Muscle layer of duodenum (tissue), 2 donors: ENCODE measurements at regions not wholly inside any gene's neighbourhood (a gene's known extent, or its start where the extent isn't known, plus 50 kb on each side); places are given as distances from the start of the nearest gene placed in this dataset.

Source experiments
- H3K27ac ChIP-seq: one replicate; pipeline ENCODE4 v1.7.0; 2013; ENCODE audit warnings: mild to moderate bottlenecking, low read length
- H3K27me3 ChIP-seq: one replicate; pipeline ENCODE4 v1.7.0; 2013; ENCODE audit warnings: low read depth, mild to moderate bottlenecking, control low read depth, low read length
- H3K36me3 ChIP-seq, 2 donors: one replicate each; pipeline ENCODE4 v1.7.0; 2013; ENCODE audit warnings: low read length in 2 of 2, control low read depth in 1 of 2, mild to moderate bottlenecking in 1 of 2; ENCODE audit not compliant: insufficient read depth in 2 of 2, control insufficient read depth in 1 of 2
- H3K4me1 ChIP-seq, 2 donors: one replicate each; pipeline ENCODE4 v1.7.0; 2013; ENCODE audit warnings: low read length in 2 of 2, mild to moderate bottlenecking in 2 of 2, control low read depth in 1 of 2, moderate library complexity in 1 of 2; ENCODE audit not compliant: insufficient read depth in 2 of 2, control insufficient read depth in 1 of 2
- H3K4me3 ChIP-seq, 2 donors: one replicate each; pipeline ENCODE4 v1.7.0; 2013; ENCODE audit warnings: low read length in 2 of 2, low read depth in 1 of 2, mild to moderate bottlenecking in 1 of 2
- H3K9me3 ChIP-seq, 2 donors: one replicate each; pipeline ENCODE4 v1.7.0; 2013; ENCODE audit warnings: low read length in 2 of 2, control low read depth in 1 of 2, mild to moderate bottlenecking in 1 of 2; ENCODE audit not compliant: control insufficient read depth in 1 of 2
- donor health status: healthy.

DNA sequence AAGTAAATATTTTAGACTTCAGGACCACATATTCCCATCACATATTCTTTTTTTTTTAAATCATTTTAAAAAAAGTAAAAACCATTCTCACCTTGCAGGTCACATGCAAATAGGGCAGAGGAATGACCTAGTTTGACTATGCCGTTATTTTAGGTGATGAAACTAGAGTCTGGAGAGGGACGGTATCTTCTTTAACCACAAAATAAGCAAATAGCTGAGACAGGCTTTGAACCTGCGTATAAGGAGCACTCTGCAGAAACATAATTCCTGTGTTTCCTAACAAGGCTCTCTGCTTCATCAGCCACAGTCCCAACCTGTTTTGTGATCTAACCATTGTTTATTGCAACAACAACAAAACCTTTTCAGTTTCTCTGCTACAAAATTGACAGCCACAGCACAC is 121.5 kb downstream of the PCTP start:
- Histone ChIP-seq H3K36me3 (no peaks in the 10 kb centered on the region), H3K9me3 (no peaks in the 10 kb centered on the region), H3K27ac (no peak overlapping the region), H3K27me3 (no peaks in the 10 kb centered on the region), H3K4me3 (no peak overlapping the region), H3K4me1 (no peaks in the 10 kb centered on the region)

DNA sequence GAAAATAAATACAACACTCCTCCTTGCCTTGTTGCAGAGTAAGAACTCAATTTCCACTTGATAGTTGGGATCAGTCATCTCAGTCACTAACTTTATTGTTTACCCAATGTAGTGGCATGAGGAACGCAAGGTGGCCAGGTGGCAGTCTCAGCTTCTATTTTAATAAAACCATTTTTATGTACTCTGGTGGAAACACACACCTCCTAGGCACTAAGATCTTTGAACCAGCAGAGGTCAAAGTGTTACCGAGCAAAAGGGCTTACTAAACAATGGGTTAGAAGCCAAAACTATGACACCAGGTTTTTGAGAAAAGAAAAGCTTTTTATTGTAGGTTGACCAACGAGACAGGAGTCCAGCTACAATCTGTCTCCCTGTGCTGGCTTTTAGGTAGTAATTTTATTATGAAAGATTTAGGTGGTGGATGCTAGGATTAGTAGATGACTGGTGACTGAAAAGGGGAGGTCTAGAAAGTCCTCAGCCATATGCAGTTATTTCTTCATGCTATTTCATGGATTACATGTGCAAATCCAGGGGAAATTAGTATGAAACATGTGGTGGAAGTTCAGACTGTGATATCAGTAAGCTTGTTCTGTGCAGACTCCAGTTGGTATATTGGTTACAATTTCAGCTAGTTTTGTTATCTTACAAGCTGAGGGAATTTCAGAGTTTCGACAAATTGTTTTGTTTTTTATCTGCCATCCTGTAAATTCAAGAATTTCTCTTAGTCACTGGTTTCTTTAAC is 122.3 kb downstream of the PCTP start:
- no peaks in the 10 kb centered on the region for H3K9me3 ChIP-seq
- no peaks in the 10 kb centered on the region for H3K27me3 ChIP-seq
- no peaks in the 10 kb centered on the region for H3K36me3 ChIP-seq
- H3K4me3 ChIP-seq: no peak overlapping the region
- H3K27ac ChIP-seq: no peak overlapping the region
- no peaks in the 10 kb centered on the region for H3K4me1 ChIP-seq

DNA sequence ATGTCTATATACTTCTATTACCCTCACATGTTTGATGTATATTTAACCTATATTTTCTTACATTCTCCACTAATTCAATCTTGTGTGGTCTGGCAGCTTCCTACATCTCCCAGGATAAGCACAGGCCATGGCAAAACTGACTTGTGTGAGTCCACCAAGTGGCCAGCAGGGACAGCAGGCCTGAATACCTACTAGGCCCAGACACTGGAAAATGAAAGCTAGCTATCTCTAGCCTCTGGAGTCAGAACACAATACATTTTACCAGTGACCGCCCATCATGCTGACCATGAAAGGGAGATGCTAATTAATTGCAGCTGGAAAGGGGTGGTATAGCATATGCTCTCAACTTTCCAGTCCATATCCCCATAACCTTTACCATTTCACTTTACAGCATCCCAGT is 132.3 kb downstream of the PCTP start:
- H3K9me3 ChIP-seq: no peaks in the 10 kb centered on the region
- no peaks in the 10 kb centered on the region for H3K36me3 ChIP-seq
- H3K27me3 ChIP-seq: no peaks in the 10 kb centered on the region
- no peaks in the 10 kb centered on the region for H3K4me1 ChIP-seq
- no peak overlapping the region for H3K4me3 ChIP-seq
- H3K27ac ChIP-seq: no peak overlapping the region

DNA sequence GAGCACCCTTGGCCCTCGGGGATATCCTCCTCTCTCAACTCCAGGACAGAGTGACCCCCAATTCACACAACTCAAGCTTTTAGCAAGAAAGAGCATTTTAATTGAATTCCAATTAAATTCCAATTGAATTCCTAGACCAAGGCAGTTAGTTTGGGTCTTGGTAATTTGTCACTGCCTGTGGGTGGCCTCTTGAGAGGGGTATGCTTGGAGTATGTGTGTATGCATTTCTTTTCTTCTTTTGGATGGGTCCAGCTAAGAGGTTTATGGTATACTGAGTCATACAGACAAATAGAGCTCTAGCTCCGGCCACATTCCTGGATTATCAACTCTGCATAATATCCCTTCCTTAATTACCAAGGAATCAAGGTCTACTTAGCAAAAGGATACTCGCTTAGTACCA is 136.7 kb downstream of the PCTP start:
- H3K27me3 ChIP-seq: no peaks in the 10 kb centered on the region
- no peaks in the 10 kb centered on the region for H3K9me3 ChIP-seq
- no peak overlapping the region for H3K27ac ChIP-seq
- no peak overlapping the region for H3K4me3 ChIP-seq
- no peaks in the 10 kb centered on the region for H3K4me1 ChIP-seq
- no peaks in the 10 kb centered on the region for H3K36me3 ChIP-seq

DNA sequence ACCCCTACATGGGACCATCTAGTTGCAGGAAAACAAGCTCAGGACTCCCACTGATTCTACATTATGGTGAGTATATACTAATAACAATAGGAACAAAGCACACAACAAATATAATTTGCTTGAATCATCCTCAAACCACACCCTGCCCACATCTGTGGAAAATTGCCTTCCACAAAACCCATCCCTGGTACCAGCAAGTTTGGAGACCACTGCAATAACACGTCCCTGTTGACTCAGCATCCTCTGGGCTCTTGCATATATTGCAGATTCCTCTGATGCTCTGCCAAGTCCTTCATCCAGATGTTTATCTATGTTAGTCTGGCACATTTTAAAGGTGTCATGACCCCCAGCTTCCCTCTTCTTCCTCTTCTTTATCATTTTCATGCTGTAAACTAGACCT is 138.4 kb downstream of the PCTP start:
- Histone ChIP-seq H3K27me3 (no peaks in the 10 kb centered on the region), H3K4me3 (no peak overlapping the region), H3K36me3 (no peaks in the 10 kb centered on the region), H3K4me1 (no peaks in the 10 kb centered on the region), H3K9me3 (no peaks in the 10 kb centered on the region), H3K27ac (no peak overlapping the region)

DNA sequence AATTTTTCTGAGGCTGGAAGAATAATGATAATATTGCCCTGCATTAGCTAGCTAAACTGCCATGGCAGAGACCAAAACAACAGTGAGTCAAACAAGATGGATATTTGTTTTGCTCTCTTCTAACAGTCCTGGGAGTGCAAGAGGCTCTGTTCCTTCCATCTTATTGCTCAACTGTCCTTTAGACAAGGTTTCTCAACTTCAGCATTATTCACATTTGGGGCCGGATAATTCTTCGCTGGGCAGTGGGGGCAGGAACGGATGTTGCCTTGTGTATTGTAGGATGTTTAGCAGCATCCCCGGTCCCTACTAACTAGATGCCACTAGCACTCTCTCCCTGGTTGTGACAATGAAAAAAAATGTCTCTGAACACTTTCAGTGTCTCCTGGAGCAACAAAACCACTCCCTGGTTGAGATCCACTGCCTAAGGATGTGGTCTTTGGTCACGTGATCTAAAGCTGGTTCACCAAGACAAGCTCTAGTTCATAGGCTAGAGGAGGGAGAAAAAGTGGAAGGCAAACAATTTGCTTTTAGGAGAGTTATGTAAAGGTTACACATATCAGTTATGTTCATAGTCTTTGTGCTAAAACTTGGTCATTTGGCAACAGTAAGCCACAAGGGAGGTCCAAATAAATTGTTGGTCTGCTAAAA is 144.4 kb downstream of the PCTP start:
- Histone ChIP-seq H3K4me3 (no peak overlapping the region), H3K4me1 (no peaks in the 10 kb centered on the region), H3K27ac (no peak overlapping the region), H3K36me3 (no peaks in the 10 kb centered on the region), H3K27me3 (no peaks in the 10 kb centered on the region), H3K9me3 (no peaks in the 10 kb centered on the region)

DNA sequence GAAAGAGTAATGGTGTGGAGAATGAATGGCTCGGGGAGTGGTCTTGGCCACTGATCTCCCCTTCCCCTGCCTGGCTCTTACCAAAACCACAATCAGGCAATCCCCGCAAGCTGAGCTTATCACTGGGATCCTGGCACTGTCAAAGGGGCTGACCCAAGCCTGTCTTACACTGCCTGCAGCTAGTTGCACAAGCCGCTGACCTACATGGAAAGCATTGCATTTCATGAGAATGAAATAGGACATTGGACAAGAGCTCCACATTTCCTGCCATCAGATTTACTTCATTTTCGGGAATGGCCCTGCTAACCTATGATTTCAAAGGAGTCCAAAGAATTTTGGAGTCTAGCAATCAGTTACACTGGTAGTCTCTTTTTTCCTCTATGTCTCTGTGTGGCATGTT is 146.4 kb downstream of the PCTP start:
- Histone ChIP-seq H3K27me3 (no peaks in the 10 kb centered on the region), H3K9me3 (no peaks in the 10 kb centered on the region), H3K4me3 (no peak overlapping the region), H3K36me3 (no peaks in the 10 kb centered on the region), H3K27ac (peak overlapping the region; percentile 32), H3K4me1 (no peaks in the 10 kb centered on the region)

DNA sequence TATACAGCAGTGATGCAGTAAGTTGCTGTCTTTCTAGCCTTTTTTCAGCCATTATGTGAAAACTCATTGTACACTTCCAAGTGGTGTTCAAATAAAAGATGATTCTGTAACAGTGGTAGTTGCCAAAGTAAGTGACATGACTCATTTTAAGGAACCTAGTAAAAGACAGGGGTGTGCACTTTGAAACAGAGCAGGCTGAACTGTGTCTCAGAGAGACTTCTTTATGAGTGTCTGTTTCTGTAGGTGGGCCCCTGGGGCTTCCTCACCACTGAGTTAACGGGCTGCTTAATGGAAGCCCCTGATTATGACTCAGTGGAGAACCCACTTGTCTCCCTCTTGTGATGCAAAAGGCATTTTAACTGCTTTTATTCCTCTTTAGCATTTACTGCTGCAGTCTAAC is 147.3 kb downstream of the PCTP start:
- no peaks in the 10 kb centered on the region for H3K36me3 ChIP-seq
- H3K4me3 ChIP-seq: no peak overlapping the region
- no peaks in the 10 kb centered on the region for H3K9me3 ChIP-seq
- no peaks in the 10 kb centered on the region for H3K4me1 ChIP-seq
- H3K27ac ChIP-seq: peak overlapping the region; percentile 32
- no peaks in the 10 kb centered on the region for H3K27me3 ChIP-seq

DNA sequence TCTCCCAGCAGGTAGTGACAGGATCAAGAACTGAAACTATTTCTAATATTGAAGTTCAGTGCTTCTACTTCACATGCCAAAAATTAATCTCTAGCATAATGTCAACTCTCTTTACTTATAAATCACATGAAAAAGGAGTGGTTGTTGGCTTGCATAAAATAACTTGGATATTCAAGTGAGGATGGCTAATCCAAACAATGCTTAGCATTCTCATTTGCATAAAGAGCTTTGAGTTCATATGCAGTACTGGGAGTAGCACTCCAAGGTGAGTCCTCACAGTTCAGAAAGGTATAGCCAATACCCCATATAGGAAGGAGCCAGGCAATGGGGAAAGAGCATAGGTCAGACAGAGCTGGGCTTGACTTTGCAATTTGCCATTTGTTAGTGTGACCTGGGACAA is 149.3 kb downstream of the PCTP start:
- no peaks in the 10 kb centered on the region for H3K27me3 ChIP-seq
- no peaks in the 10 kb centered on the region for H3K36me3 ChIP-seq
- H3K4me1 ChIP-seq: no peaks in the 10 kb centered on the region
- H3K9me3 ChIP-seq: no peaks in the 10 kb centered on the region
- no peak overlapping the region for H3K27ac ChIP-seq
- no peak overlapping the region for H3K4me3 ChIP-seq

DNA sequence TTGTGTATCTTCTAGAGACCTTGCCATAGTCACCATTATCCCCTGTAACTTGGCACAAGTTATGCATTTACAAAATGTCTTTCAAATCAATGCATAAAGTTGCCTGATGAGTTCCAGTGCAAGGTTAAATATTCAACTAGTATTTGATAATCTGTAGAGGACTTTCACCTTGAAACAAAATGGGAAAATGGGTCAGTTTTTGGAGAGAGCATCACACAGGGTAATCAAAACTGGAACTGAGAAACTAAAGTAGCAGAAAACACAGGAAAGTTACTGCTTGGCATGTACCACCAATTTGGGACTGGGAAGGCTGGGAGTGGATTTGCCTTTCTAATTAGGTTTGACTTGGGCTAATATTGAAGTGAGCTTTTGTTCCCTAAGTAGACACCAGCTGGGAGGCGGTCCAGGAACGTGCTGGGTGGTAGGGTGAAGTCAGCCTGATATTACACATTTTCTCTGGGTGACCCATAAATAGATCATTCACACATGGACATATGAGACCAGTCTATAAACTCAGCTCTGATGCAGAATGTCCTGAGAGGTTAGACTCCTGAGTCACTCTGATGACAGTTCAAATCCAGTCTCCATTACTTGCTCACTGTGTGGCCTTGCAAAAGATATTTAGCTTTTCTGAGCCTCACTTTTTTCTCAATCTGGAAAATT is 152.3 kb downstream of the PCTP start:
- Histone ChIP-seq H3K4me1 (no peaks in the 10 kb centered on the region), H3K36me3 (no peaks in the 10 kb centered on the region), H3K27ac (no peak overlapping the region), H3K9me3 (no peaks in the 10 kb centered on the region), H3K4me3 (no peak overlapping the region), H3K27me3 (no peaks in the 10 kb centered on the region)

DNA sequence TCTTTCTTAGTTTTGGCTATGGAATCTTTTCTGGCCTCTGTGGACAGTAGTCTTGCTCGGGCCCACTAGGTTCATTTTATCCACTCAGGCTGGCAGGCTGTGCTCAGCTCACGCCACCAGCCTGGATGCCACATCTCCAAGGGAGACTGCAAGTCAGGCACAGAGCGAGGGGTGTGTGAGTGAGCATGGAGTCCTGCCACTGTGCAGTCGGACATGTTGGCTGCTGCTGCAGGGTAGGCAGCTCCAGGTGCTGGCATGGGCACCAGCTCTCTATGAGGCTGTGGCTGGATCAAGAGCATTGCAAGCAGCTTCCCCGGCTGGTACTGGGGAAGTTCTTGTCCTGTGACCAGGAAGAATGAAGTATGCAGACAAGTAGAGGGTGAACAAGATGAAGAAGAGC is 158.9 kb downstream of the PCTP start:
- Histone ChIP-seq H3K9me3 (no peaks in the 10 kb centered on the region), H3K27me3 (no peaks in the 10 kb centered on the region), H3K4me1 (no peaks in the 10 kb centered on the region), H3K36me3 (no peaks in the 10 kb centered on the region), H3K27ac (no peak overlapping the region), H3K4me3 (no peak overlapping the region)
